B cell (primary cell): ENCODE measurements at regions not wholly inside any gene's neighbourhood (a gene's known extent, or its start where the extent isn't known, plus 50 kb on each side); places are given as distances from the start of the nearest gene placed in this dataset.

Experiments
- ATAC-seq: fragments of 200-7000 bp; cut with Tn5 transposase; one replicate; pipeline ENCODE4 v1.10.0; 2021; ENCODE audit warnings: low read depth, mild to moderate bottlenecking, moderate number of reproducible peaks, moderate library complexity
- CTCF ChIA-PET: fragments of 350-600 bp; sonication (Branson Sonifier 250); formaldehyde crosslinking; loops from one replicate; lab custom pipeline; 2021; ENCODE audit warnings: antibody characterized with exemption, inconsistent platforms; lab: Charles Lee
- POLR2A ChIA-PET: fragments of 350-600 bp; sonication (Branson Sonifier 250); formaldehyde crosslinking; loops from one replicate; lab custom pipeline; 2021; ENCODE audit warnings: antibody characterized with exemption; lab: Charles Lee
- DNase-seq: peaks from one replicate; pipeline ENCODE4 v3.0.0; 2013
- H2AFZ ChIP-seq: 2 replicates; pipeline ENCODE4 v1.6.1; 2012; ENCODE audit warnings: mild to moderate bottlenecking, low read depth, low read length; ENCODE audit not compliant: insufficient read depth, poor library complexity, severe bottlenecking
- H3K27ac ChIP-seq, 2 donors: 1 replicate in 1 of 2; 2 replicates in 1 of 2; pipeline ENCODE4 v1.5.1; 2012 to 2013; ENCODE audit warnings: low read length in 2 of 2, mild to moderate bottlenecking in 2 of 2, moderate library complexity in 1 of 2
- H3K27me3 ChIP-seq, 4 experiments: fragments of 200-600 bp in 1 of 4; sonication (generic) in 1 of 4; replicated peaks in 1 of 4; 1 replicate in 2 of 4; 2 replicates in 2 of 4; pipeline versions ENCODE4 v1.6.1 to v1.7.0; 2013 to 2016; ENCODE audit warnings: low read length in 3 of 4, mild to moderate bottlenecking in 2 of 4, mixed read lengths in 1 of 4, moderate library complexity in 1 of 4; ENCODE audit not compliant: insufficient read depth in 4 of 4, control insufficient read depth in 3 of 4; ENCODE audit errors: control extremely low read depth in 1 of 4
- H3K36me3 ChIP-seq, 2 experiments: replicated peaks in 1 of 2; 1 replicate in 1 of 2; 2 replicates in 1 of 2; pipeline versions ENCODE4 v1.6.1 to v1.7.1; 2013; ENCODE audit warnings: low read length in 1 of 2; ENCODE audit not compliant: insufficient read depth in 2 of 2, control insufficient read depth in 1 of 2; ENCODE audit errors: control extremely low read depth in 1 of 2, extremely low read depth in 1 of 2
- H3K4me1 ChIP-seq, 2 donors: fragments of 200-600 bp in 1 of 2; sonication (generic) in 1 of 2; 1 replicate in 1 of 2; 2 replicates in 1 of 2; pipeline versions ENCODE4 v1.5.1 to v1.6.1; 2013 to 2017; ENCODE audit warnings: low read length in 2 of 2; ENCODE audit not compliant: control insufficient read depth in 2 of 2, insufficient read depth in 2 of 2
- H3K4me2 ChIP-seq: replicated peaks from 2 replicates; pipeline ENCODE3; 2012; ENCODE audit warnings: mild to moderate bottlenecking, low read depth, low read length; ENCODE audit not compliant: poor library complexity, severe bottlenecking
- H3K4me3 ChIP-seq, 5 experiments: fragments of 200-600 bp in 1 of 5; sonication (generic) in 1 of 5; 1 replicate in 3 of 5; 2 replicates in 2 of 5; pipeline versions ENCODE4 v1.5.1 to v1.7.0; 2011 to 2016; ENCODE audit warnings: low read length in 4 of 5, mild to moderate bottlenecking in 4 of 5, low read depth in 2 of 5, control low read depth in 1 of 5, moderate library complexity in 1 of 5; ENCODE audit not compliant: insufficient read depth in 1 of 5; ENCODE audit errors: control extremely low read depth in 1 of 5, extremely low read depth in 1 of 5
- H3K79me2 ChIP-seq: fragments of 200-600 bp; sonication (generic); one replicate; pipeline ENCODE4 v1.6.0; 2016; ENCODE audit warnings: low read length; ENCODE audit not compliant: control insufficient read depth, insufficient read depth
- H3K9ac ChIP-seq: fragments of 200-600 bp; sonication (generic); 2 replicates; pipeline ENCODE4 v1.6.1; 2017; ENCODE audit warnings: mild to moderate bottlenecking, low read length, moderate library complexity
- H3K9me3 ChIP-seq, 3 donors: one replicate each; pipeline versions ENCODE4 v1.6.1 to v1.7.1; 2013; ENCODE audit warnings: low read length in 2 of 3; ENCODE audit not compliant: control insufficient read depth in 2 of 3, insufficient read depth in 1 of 3; ENCODE audit errors: control extremely low read depth in 1 of 3
- H4K20me1 ChIP-seq: 2 replicates; pipeline ENCODE4 v1.6.0; 2012; ENCODE audit warnings: mild to moderate bottlenecking, low read length; ENCODE audit not compliant: insufficient read depth, control insufficient read depth, poor library complexity, severe bottlenecking
- H3K27ac Mint-ChIP-seq: one replicate; pipeline ENCODE4 v1.8.0; 2021; ENCODE audit warnings: mixed read lengths
- H3K27me3 Mint-ChIP-seq: one replicate; pipeline ENCODE4 v1.8.0; 2021; ENCODE audit warnings: mixed read lengths
- H3K4me1 Mint-ChIP-seq: one replicate; pipeline ENCODE4 v1.8.0; 2021; ENCODE audit warnings: mixed read lengths
- H3K4me3 Mint-ChIP-seq: one replicate; pipeline ENCODE4 v1.8.0; 2021; ENCODE audit warnings: mixed read lengths
- H3K9me3 Mint-ChIP-seq: one replicate; pipeline ENCODE4 v1.8.0; 2022; ENCODE audit warnings: mixed read lengths; ENCODE audit not compliant: insufficient read depth
- EZH2 ChIP-seq: IDR thresholded peaks from 2 replicates; pipeline ENCODE4 v1.6.1; 2012; ENCODE audit warnings: borderline replicate concordance, low read depth, mild to moderate bottlenecking, moderate library complexity, low read length; ENCODE audit not compliant: insufficient read depth, poor library complexity, severe bottlenecking
- WGBS: methylation state at CpG from one replicate; pipeline ENCODE4 v1.1.5; 2013; ENCODE audit warnings: missing lambda C conversion rate; ENCODE audit not compliant: insufficient coverage; 5-methylcytosine and 5-hydroxymethylcytosine counted together
- intact Hi-C: fragments of 100-400 bp; cut with micrococcal nuclease; formaldehyde crosslinking; loops from one replicate; pipeline ENCODE4 v1.10.0; 2022
- TF ChIP-seq, protein P1 (sequence below): fragments of 200-600 bp; IDR thresholded peaks from one replicate; pipeline ENCODE4 v1.8.0; 2022; ENCODE audit warnings: antibody characterized with exemption, mild to moderate bottlenecking

DNA sequence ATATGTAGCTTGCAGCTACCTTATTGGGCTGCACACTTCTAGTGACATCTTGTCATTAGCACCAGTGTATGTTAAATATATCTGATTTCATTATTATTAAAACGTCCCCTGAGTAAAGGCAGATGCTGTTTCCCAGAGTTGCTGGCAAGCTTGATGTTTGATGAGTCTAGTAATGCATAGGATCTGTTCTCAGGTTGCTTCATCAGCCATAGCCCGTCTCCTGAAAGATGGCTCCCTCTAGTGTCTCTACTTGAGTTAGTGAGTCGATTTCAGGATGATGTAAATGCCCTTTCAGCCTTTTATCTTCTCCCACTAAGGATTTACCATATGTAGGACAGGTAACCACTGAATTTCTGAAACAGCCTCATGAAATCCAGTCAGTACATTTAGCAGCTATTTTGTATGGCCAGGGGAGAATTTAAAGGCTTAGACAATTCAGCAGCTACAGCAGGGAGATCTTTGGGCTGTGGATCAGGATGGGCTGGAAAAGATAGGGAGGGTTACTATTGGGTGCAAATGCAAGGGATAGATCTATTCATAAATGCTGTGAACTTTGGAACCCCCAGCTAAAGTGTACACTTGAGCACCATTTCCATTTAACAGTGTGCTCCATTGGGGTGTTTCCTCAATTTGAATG, 376.3 kb downstream of the CNTNAP4 start:
- POLR2A ChIA-PET, result no interaction called here
- Histone ChIP-seq H3K9ac (no peak overlapping the region), H3K9me3 (no peaks in the 10 kb centered on the region), H3K4me1 (no peaks in the 10 kb centered on the region), H2AFZ (no peak overlapping the region), H3K27ac (no peak overlapping the region), H3K36me3 (no peaks in the 10 kb centered on the region), H3K4me2 (no peak overlapping the region), H3K79me2 (no peaks in the 10 kb centered on the region), H4K20me1 (no peaks in the 10 kb centered on the region), H3K27me3 (peaks cover 0 to 3% (median 0%) of the 10 kb centered on the region in 4 experiments), H3K4me3 (no peak overlapping the region)
- H3K4me3 Mint-ChIP-seq, result no peak overlapping the region
- no peak overlapping the region for H3K27ac Mint-ChIP-seq
- ATAC-seq, result no peak
- intact Hi-C loops, result no loop called here
- WGBS, result no CpG with 5 or more reads among the region's 3 CpGs
- H3K27me3 Mint-ChIP-seq, result no peaks in the 10 kb centered on the region
- DNase-seq, result peak; percentile 3
- CTCF ChIA-PET, result no interaction called here
- H3K9me3 Mint-ChIP-seq, result no peaks in the 10 kb centered on the region
- no peaks in the 10 kb centered on the region for H3K4me1 Mint-ChIP-seq
- no peak for TF ChIP-seq EZH2
- TF ChIP-seq, protein P1, sequence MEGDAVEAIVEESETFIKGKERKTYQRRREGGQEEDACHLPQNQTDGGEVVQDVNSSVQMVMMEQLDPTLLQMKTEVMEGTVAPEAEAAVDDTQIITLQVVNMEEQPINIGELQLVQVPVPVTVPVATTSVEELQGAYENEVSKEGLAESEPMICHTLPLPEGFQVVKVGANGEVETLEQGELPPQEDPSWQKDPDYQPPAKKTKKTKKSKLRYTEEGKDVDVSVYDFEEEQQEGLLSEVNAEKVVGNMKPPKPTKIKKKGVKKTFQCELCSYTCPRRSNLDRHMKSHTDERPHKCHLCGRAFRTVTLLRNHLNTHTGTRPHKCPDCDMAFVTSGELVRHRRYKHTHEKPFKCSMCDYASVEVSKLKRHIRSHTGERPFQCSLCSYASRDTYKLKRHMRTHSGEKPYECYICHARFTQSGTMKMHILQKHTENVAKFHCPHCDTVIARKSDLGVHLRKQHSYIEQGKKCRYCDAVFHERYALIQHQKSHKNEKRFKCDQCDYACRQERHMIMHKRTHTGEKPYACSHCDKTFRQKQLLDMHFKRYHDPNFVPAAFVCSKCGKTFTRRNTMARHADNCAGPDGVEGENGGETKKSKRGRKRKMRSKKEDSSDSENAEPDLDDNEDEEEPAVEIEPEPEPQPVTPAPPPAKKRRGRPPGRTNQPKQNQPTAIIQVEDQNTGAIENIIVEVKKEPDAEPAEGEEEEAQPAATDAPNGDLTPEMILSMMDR, result no peak

DNA sequence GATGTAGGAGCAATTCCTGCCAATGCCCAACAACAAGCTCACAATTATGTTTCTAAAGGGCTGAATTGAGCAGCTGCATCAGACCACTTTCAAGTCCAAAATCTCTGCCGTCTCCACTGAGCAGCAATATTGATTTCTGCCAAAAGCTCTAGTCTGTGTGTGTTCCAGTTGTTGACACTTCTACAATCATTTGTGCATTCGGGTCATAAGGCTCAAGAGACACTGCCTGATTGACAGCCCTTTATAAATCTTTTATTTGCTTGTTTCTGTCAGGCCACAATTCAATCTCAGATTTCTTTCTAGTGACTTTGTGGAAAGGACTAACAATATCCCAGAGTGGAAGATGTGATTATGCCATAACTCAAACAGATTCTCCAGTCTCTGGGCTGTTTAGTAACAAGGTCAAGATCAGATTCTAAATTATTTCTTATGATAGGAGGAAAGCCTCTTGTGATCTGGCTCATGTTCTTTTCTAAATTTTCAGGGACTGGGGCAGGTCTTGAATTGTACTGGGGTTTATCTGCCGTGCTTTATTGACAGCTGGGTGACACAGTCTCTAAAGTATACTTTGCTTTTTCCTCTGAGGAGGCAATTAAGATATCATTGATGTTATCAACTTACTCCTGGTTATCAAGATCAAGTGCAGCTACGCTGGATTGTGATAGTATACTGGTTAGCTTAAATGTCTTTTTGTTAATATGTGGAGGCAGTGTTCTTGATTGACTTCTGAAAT, 377.1 kb downstream of the CNTNAP4 start:
- Mint-ChIP-seq H3K9me3 (no peaks in the 10 kb centered on the region), H3K27ac (no peak overlapping the region), H3K4me3 (no peak overlapping the region), H3K27me3 (no peaks in the 10 kb centered on the region), H3K4me1 (no peaks in the 10 kb centered on the region)
- H3K27ac ChIP-seq, result no peak overlapping the region
- TF ChIP-seq, protein P1, result no peak
- TF ChIP-seq EZH2, result no peak
- 83% methylated on average over 1 of the region's 4 CpGs for WGBS
- ChIA-PET CTCF (no interaction called here), POLR2A (no interaction called here)
- H3K4me1 ChIP-seq, result no peaks in the 10 kb centered on the region
- H3K27me3 ChIP-seq, result no peaks in the 10 kb centered on the region
- intact Hi-C loops, result no loop called here
- no peak overlapping the region for H3K4me3 ChIP-seq
- ATAC-seq (no peak), DNase-seq (no peak)
- no peaks in the 10 kb centered on the region for H3K9me3 ChIP-seq
- no peak overlapping the region for H3K9ac ChIP-seq
- H3K36me3 ChIP-seq, result no peaks in the 10 kb centered on the region
- no peaks in the 10 kb centered on the region for H4K20me1 ChIP-seq
- H2AFZ ChIP-seq, result no peak overlapping the region
- no peak overlapping the region for H3K4me2 ChIP-seq
- H3K79me2 ChIP-seq, result no peaks in the 10 kb centered on the region
